ENCODE measurements at regions not wholly inside any gene's neighbourhood (a gene's known extent, or its start where the extent isn't known, plus 50 kb on each side); places are given as distances from the start of the nearest gene placed in this dataset.

DNA sequence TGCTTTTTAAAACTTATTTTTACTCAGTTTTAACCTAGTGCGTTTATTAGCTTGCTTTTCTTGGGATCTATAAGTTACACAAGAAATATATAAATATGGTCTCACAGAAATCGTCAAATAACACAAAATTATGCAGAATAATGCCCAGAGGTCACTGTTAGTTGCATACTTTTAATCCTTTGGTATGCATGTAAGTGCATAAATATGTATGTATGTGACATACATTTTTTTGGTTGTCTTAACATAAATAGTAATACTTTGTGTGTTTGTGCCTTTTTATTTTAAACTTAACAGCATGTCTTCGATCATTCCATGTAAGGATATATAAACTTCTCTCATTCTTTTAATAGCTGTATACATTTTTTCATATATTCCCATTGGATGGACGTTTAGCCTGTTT is 459.6 kb downstream of the PCNX1 start:
- no peak overlapping the region for H3K27ac ChIP-seq
- no peak for TF ChIP-seq POLR2A (IDR thresholded peaks at IDR 0.05)
- TF ChIP-seq, protein P1, sequence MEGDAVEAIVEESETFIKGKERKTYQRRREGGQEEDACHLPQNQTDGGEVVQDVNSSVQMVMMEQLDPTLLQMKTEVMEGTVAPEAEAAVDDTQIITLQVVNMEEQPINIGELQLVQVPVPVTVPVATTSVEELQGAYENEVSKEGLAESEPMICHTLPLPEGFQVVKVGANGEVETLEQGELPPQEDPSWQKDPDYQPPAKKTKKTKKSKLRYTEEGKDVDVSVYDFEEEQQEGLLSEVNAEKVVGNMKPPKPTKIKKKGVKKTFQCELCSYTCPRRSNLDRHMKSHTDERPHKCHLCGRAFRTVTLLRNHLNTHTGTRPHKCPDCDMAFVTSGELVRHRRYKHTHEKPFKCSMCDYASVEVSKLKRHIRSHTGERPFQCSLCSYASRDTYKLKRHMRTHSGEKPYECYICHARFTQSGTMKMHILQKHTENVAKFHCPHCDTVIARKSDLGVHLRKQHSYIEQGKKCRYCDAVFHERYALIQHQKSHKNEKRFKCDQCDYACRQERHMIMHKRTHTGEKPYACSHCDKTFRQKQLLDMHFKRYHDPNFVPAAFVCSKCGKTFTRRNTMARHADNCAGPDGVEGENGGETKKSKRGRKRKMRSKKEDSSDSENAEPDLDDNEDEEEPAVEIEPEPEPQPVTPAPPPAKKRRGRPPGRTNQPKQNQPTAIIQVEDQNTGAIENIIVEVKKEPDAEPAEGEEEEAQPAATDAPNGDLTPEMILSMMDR (IDR thresholded peaks at IDR 0.05) = no peak

DNA sequence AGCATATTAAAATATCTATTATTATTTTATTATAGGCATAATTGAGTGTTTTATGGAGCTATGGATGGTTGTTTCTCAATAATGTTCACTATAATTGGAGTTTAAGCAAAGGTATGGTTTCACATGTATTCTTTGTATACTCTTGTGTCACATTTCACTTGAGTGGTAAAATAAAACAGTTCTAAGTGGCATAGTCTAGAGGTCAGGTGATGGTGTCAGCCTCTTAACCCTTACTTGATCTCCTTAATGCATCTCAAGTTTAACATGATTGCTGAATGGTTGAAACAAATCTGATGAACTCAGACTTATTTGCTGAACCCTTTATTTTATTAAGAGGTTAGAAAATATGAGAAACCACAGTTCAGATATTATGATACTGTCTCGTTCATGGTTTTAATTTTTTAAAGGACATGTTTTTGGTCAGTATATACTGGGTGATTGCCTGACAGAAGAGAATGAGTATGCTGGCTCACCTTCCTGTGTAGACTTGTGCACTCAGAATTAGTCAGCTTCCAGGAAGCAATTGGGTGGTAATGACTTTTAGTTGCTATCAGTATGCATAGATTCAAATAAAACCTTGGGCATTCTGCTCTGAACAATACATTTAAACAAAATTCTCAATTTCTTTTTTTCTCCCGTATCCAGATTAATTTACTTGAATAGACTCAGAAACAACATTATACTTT is 464.6 kb downstream of the PCNX1 start:
- Histone ChIP-seq H3K4me1 (no peaks in the 10 kb centered on the region), H3K36me3 (no peaks in the 10 kb centered on the region), H3K4me3 (no peak overlapping the region), H3K27ac (no peak overlapping the region), H3K9me3 (no peaks in the 10 kb centered on the region), H3K27me3 (no peaks in the 10 kb centered on the region)
- intact Hi-C loops (cut with DNase I; ENCODE audit: low total_unique reads) = no loop called here
- no peak for DNase-seq
- TF ChIP-seq, protein P1 (IDR thresholded peaks at IDR 0.05) = no peak
- no peak for TF ChIP-seq POLR2A (IDR thresholded peaks at IDR 0.05)

More for the DNA sequence above, 459.6 kb downstream of the PCNX1 start:
- Histone ChIP-seq H3K9me3 (no peaks in the 10 kb centered on the region), H3K36me3 (no peaks in the 10 kb centered on the region), H3K4me1 (peaks cover 0 to 8% of the 10 kb centered on the region in 2 donors), H3K4me3 (no peak overlapping the region), H3K27me3 (no peaks in the 10 kb centered on the region)
- intact Hi-C loops (cut with DNase I; ENCODE audit: low total_unique reads) = no loop called here
- DNase-seq = no peak

DNA sequence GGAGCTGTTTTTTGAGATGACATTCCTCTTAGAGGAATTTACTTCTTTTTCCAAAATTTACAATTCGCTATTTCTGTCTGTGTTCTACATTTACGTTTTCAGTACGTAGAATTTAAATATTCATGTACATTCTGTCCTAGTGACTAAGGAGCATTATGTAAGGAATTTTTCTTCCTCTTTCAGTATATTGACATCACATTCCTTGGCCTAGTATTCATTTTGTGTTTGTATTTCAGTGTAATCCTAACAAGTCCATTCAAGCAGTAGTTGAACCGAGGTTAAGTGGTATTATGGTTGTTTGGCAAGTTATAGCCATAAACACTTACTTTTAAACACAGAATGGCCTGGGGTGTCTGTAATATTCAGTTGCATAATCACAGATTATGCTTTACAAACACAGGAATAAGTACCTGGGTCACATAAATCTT is 465.2 kb downstream of the PCNX1 start:
- no peak for DNase-seq
- Histone ChIP-seq H3K36me3 (no peaks in the 10 kb centered on the region), H3K9me3 (no peaks in the 10 kb centered on the region), H3K4me1 (no peaks in the 10 kb centered on the region), H3K27me3 (no peaks in the 10 kb centered on the region), H3K4me3 (no peak overlapping the region), H3K27ac (no peak overlapping the region)
- intact Hi-C loops (cut with DNase I; ENCODE audit: low total_unique reads) = no loop called here
- TF ChIP-seq POLR2A (IDR thresholded peaks at IDR 0.05) = no peak
- TF ChIP-seq, protein P1 (IDR thresholded peaks at IDR 0.05) = no peak

DNA sequence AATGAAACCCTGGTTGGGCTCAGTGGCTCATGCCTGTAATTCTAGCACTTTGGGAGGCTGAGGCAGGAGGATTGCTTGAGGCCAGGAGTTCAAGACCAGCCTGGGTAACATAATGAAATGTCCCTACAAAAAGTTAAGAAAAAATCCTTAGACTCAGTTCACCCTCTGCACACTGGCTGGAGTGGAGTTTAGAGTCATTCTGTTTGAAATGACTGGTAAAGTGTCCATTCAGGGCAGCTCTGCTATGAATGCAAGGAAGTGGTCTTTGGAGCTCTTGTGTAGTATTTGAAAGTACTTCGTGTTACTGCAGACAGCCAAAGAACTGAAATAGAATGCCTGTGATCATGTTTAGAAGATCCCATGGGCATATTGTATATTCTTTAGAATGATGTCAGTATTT is 466.5 kb downstream of the PCNX1 start:
- Histone ChIP-seq H3K36me3 (no peaks in the 10 kb centered on the region), H3K4me3 (no peak overlapping the region), H3K27ac (no peak overlapping the region), H3K9me3 (no peaks in the 10 kb centered on the region), H3K27me3 (no peaks in the 10 kb centered on the region), H3K4me1 (no peaks in the 10 kb centered on the region)
- intact Hi-C loops (cut with DNase I; ENCODE audit: low total_unique reads) = no loop called here
- TF ChIP-seq POLR2A (IDR thresholded peaks at IDR 0.05) = no peak
- TF ChIP-seq, protein P1 (IDR thresholded peaks at IDR 0.05) = no peak
- DNase-seq = no peak

DNA sequence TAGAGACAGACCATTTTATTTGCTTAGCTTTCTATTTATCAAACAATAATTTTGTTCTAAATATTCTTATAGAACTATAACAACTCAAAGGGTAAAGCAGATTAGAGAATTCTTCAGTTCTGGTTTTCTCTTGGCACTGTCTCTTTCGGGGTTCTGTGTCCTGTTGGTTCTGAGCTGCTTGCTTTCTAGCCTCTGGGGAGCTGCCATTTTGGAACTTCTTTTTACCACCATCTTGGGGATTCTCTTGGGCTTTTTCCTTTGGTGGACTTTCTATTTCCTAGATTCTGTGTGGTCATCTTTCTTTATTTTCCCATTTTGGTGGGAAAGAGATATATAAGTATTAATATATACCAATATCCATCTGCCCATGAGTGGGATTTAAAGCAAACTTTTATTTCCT is 467.7 kb downstream of the PCNX1 start:
- H3K4me3 ChIP-seq = no peak overlapping the region
- no peaks in the 10 kb centered on the region for H3K4me1 ChIP-seq
- no peak overlapping the region for H3K27ac ChIP-seq
- intact Hi-C loops (cut with DNase I; ENCODE audit: low total_unique reads) = no loop called here
- DNase-seq = no peak
- no peak for TF ChIP-seq POLR2A (IDR thresholded peaks at IDR 0.05)
- TF ChIP-seq, protein P1 (IDR thresholded peaks at IDR 0.05) = no peak
- H3K9me3 ChIP-seq = no peaks in the 10 kb centered on the region
- no peaks in the 10 kb centered on the region for H3K36me3 ChIP-seq
- H3K27me3 ChIP-seq = no peaks in the 10 kb centered on the region

All from uterus (tissue), 3 donors.